Skeletal muscle tissue (tissue), 3 donors: ENCODE measurements at regions not wholly inside any gene's neighbourhood (a gene's known extent, or its start where the extent isn't known, plus 50 kb on each side); places are given as distances from the start of the nearest gene placed in this dataset.
"Not testable (repeated sequence)": the region's sequence is repeated elsewhere in the genome, so short reads cannot be mapped to it uniquely, and the experiment has no call there.

Source experiments
- H3K27ac ChIP-seq: one replicate; pipeline ENCODE4 v1.7.0; 2013; ENCODE audit warnings: mild to moderate bottlenecking, low read depth, low read length, inconsistent platforms
- H3K27me3 ChIP-seq, 3 donors: one replicate each; pipeline ENCODE4 v1.7.0; 2013; ENCODE audit warnings: low read length in 3 of 3; ENCODE audit not compliant: control insufficient read depth in 3 of 3, insufficient read depth in 3 of 3
- H3K36me3 ChIP-seq, 3 donors: one replicate each; pipeline ENCODE4 v1.7.0; 2013; ENCODE audit warnings: low read length in 3 of 3; ENCODE audit not compliant: control insufficient read depth in 3 of 3, insufficient read depth in 3 of 3
- H3K4me1 ChIP-seq, 3 donors: one replicate each; pipeline ENCODE4 v1.7.0; 2013; ENCODE audit warnings: low read length in 3 of 3, mild to moderate bottlenecking in 3 of 3; ENCODE audit not compliant: control insufficient read depth in 3 of 3, insufficient read depth in 3 of 3
- H3K4me3 ChIP-seq, 3 donors: one replicate each; pipeline ENCODE4 v1.7.0; 2013; ENCODE audit warnings: low read length in 3 of 3
- H3K9ac ChIP-seq, 3 donors: one replicate each; pipeline ENCODE4 v1.7.0; 2013; ENCODE audit warnings: low read length in 3 of 3, mild to moderate bottlenecking in 3 of 3, moderate library complexity in 2 of 3, low read depth in 1 of 3
- H3K9me3 ChIP-seq, 3 donors: one replicate each; pipeline ENCODE4 v1.7.0; 2013; ENCODE audit warnings: low read length in 3 of 3; ENCODE audit not compliant: control insufficient read depth in 3 of 3
- donor health status: Osteomylitis.

DNA sequence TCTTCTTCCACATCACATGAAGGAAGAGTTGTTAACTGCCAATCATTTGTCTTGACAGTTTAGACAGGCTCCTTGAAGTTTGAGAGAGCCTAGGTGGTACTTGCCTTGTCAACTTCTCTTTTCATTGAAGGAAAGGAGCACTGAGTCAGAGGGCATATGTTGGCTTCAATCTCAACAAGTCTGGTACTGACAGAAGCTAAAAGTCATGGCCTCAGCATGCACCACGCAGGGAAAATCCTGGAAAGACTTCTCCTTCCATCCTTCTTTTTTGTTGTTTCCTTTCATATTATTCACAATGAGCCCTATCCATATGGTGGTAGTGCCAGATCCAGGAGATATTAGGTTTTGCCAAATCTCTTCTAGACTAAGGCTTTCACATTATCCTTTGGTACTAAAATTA is 1272.5 kb downstream of the ROBO1 start:
- Histone ChIP-seq H3K27ac (no peak overlapping the region), H3K36me3 (no peaks in the 10 kb centered on the region)

GRCh38 chr3:78496501-78496900 is 1271.3 kb downstream of the ROBO1 start:
- H3K27me3 ChIP-seq: no peaks in the 10 kb centered on the region

More for the DNA sequence above, 1272.5 kb downstream of the ROBO1 start:
- H3K4me3 ChIP-seq: no peak overlapping the region
- H3K27me3 ChIP-seq: no peaks in the 10 kb centered on the region
- H3K9ac ChIP-seq: no peak overlapping the region
- H3K9me3 ChIP-seq: no peaks in the 10 kb centered on the region
- H3K4me1 ChIP-seq: peaks cover 0 to 4% (median 3%) of the 10 kb centered on the region in 3 donors

DNA sequence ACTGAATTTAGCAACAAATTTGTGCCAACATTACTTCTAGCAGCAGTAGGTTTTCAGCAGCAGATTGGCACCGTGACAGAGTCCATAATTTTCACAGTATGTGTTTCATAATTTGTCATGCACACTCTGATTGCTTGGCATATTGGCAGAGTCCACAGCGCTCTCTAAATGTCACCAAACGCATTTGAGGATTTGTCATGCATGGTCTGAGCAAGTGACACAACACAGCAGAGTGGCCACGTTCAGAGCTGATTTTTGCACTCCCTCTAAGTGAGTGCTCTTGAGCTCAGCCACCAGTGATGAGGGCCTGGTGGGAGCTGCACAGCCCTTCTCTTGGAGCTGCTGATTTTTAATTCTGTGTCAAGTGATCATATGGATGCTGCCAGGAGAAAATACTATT is 1270.8 kb downstream of the ROBO1 start:
- H3K9ac ChIP-seq: peak overlapping the region in 1 of 3 donors; percentile 17
- H3K4me1 ChIP-seq: peaks cover 0 to 4% (median 3%) of the 10 kb centered on the region in 3 donors
- H3K9me3 ChIP-seq: no peaks in the 10 kb centered on the region
- H3K36me3 ChIP-seq: no peaks in the 10 kb centered on the region
- H3K4me3 ChIP-seq: no peak overlapping the region
- no peak overlapping the region for H3K27ac ChIP-seq
- no peaks in the 10 kb centered on the region for H3K27me3 ChIP-seq

More at GRCh38 chr3:78496501-78496900, 1271.3 kb downstream of the ROBO1 start:
- Histone ChIP-seq H3K36me3 (no peaks in the 10 kb centered on the region), H3K4me1 (peaks cover 0 to 4% (median 3%) of the 10 kb centered on the region in 3 donors), H3K27ac (no peak overlapping the region), H3K4me3 (no peak overlapping the region), H3K9me3 (no peaks in the 10 kb centered on the region), H3K9ac (no peak overlapping the region)

DNA sequence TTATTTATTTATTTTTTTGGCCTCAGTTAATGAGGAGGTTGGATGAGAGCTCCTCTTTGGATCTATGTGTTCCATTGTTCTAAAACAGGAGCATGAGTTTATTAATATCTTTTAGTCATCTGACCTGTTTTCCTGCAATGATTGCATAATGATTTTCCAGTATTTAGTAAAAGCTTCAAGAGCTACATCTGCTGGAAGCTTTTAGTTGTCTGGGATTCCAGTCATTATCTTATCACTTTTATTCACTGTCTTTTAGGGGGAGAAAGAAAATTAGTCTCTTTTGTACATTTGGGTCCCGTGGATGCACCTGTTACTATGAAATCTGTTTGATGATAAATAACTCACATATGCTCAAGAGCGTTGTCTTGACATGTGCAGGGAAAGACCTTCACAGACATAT is 1270.0 kb downstream of the ROBO1 start:
- Histone ChIP-seq H3K36me3 (no peaks in the 10 kb centered on the region), H3K4me3 (no peak overlapping the region), H3K9ac (no peak overlapping the region), H3K27ac (no peak overlapping the region), H3K4me1 (peaks cover 0 to 4% (median 3%) of the 10 kb centered on the region in 3 donors), H3K27me3 (no peaks in the 10 kb centered on the region), H3K9me3 (no peaks in the 10 kb centered on the region)

GRCh38 chr3:78506061-78506460 is 1261.7 kb downstream of the ROBO1 start:
- H3K4me3 ChIP-seq: no peak overlapping the region
- H3K9ac ChIP-seq: no peak overlapping the region
- H3K27ac ChIP-seq: no peak overlapping the region
- no peaks in the 10 kb centered on the region for H3K27me3 ChIP-seq
- H3K9me3 ChIP-seq: no peaks in the 10 kb centered on the region
- H3K4me1 ChIP-seq: no peaks in the 10 kb centered on the region
- H3K36me3 ChIP-seq: no peaks in the 10 kb centered on the region

DNA sequence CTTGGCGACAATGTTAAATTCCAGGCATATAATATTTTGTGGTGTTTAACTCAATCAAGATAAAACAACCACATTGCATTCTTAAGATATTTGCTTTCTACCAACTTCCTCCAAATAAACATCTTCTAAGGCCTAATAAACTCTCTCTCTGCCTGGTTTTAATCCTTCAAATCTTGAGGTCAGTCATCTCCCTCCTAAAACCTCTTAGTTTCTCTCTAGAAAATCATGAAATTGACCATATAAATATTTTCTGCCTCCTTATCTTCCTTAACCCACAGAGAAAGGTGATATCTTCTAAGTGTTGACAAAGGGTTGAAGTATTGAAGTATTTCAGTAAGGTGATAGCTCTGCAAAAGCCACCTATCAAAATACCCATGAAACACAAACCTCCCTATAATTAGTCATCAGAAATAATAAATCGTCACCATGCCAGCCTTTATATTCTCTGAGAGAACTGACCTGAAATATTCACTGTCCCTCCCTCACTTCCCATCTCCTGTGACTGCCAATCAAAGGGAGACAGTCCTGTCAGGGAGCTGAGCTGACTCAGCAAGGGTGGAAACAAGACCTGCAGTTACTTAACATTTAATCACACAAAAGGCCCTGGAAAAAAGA is 1261.1 kb downstream of the ROBO1 start:
- H3K4me1 ChIP-seq: no peaks in the 10 kb centered on the region
- no peak overlapping the region for H3K9ac ChIP-seq
- no peaks in the 10 kb centered on the region for H3K9me3 ChIP-seq
- no peaks in the 10 kb centered on the region for H3K27me3 ChIP-seq
- H3K27ac ChIP-seq: no peak overlapping the region
- H3K36me3 ChIP-seq: no peaks in the 10 kb centered on the region
- no peak overlapping the region for H3K4me3 ChIP-seq

DNA sequence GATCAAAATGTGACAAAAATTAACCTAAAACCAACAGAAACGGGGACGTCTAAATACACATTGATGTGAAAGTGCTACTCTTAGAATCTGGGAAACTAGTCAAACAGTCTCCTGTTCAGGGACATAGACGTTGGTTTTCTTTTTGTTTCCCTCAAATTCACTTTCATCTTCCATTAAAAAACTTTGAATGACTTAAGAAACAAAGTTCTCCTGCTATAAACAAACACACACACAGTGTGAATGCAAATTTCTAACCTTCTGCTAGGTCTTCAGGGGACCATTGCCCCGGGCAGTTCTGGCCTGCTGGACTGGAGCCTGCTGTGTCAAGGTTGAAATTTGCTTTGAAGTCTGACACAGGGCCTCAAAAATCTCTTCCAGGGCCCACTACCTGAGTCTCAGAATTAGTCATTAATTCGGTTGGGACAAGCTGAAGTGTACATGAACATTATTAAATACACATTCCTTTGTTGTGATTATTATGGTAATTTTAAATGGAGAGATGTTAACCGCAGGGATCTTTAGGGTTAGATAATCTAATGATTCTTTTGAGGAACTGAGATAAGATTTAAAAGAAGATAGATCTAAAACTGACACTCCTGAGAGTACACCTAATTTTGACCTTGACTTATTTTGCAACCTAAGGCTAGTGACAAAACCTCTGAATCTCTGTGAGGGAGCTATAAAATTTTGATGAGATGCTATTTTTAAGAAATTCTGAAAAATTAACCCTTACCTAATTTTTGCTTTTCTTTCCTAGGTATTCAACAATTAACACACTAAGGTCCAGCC is 1260.4 kb downstream of the ROBO1 start:
- H3K4me1 ChIP-seq: no peaks in the 10 kb centered on the region
- no peaks in the 10 kb centered on the region for H3K36me3 ChIP-seq
- H3K27me3 ChIP-seq: no peaks in the 10 kb centered on the region
- H3K9me3 ChIP-seq: no peaks in the 10 kb centered on the region
- H3K9ac ChIP-seq: no peak overlapping the region
- H3K27ac ChIP-seq: no peak overlapping the region
- no peak overlapping the region for H3K4me3 ChIP-seq

GRCh38 chr3:78511840-78512239 is 1256.0 kb downstream of the ROBO1 start:
- Histone ChIP-seq H3K36me3 (no peaks in the 10 kb centered on the region), H3K9ac (no peak overlapping the region), H3K27me3 (no peaks in the 10 kb centered on the region), H3K9me3 (no peaks in the 10 kb centered on the region), H3K27ac (no peak overlapping the region), H3K4me1 (no peaks in the 10 kb centered on the region), H3K4me3 (no peak overlapping the region)

DNA sequence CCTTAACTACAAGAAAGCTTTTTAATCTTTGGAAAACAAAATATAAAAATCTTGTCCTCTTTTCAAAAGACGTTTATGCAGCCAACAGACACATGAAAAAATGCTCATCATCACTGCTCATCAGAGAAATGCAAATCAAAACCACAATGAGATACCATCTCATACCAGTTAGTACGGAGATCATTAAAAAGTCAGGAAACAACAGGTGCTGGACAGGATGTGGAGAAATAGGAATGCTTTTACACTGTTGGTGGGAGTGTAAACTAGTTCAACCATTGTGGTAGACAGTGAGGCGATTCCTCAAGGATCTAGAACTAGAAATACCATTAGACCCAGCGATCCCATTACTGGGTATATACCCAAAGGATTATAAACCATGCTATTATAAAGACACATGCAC is 1255.0 kb downstream of the ROBO1 start:
- H3K36me3 ChIP-seq, H3K27ac ChIP-seq, H3K4me1 ChIP-seq, H3K4me3 ChIP-seq, H3K9ac ChIP-seq, H3K9me3 ChIP-seq, H3K27me3 ChIP-seq: not testable (repeated sequence)

DNA sequence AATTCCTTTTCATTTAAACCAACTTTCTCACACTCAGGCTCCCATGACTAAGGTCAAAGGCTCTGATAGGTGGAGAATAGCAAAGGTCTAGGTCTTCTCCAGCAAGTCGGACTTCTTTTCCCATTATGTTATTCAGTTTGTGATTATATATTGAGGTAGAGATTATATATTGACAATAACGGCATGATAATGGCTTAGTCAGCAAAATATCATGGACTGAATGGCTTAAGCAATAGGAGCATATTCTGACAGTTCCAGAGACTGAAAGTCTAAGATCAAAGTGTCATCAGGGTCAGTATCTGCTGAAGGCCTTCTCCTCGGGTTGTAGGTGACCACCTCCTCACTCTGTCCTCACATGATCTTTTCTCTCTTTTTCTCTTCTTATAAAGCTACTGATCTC is 1251.4 kb downstream of the ROBO1 start:
- Histone ChIP-seq H3K4me3 (no peak overlapping the region), H3K9ac (no peak overlapping the region), H3K4me1 (no peaks in the 10 kb centered on the region), H3K36me3 (no peaks in the 10 kb centered on the region), H3K27me3 (no peaks in the 10 kb centered on the region), H3K27ac (no peak overlapping the region), H3K9me3 (no peaks in the 10 kb centered on the region)
